ENCODE measurements at regions not wholly inside any gene's neighbourhood (a gene's known extent, or its start where the extent isn't known, plus 50 kb on each side); places are given as distances from the start of the nearest gene placed in this dataset.

DNA sequence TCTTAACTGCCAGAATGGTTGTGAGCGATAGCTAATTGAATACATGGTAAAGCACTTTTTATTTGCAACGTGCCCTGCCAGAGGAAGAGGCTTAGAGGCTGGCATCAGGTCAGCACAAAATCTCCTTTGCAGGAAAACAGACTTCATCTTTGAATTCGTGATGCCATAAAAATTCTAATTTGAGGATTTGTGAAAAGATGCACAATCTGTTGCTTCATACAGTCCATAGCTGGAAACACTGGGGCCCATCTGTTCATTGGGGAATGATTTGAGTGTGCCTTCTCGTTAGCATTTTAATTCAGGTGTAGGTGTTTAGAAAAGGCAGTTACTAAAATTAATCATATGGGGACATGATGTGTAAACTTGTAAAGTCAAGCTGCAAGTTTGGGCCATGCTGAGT lies 876.0 kb downstream of the SLC4A3 start:
- TF ChIP-seq SP1 (IDR thresholded peaks at IDR 0.05) (no peak), TARDBP (IDR thresholded peaks at IDR 0.05) (no peak), FOXA1 (IDR thresholded peaks at IDR 0.05) (no peak), BHLHE40 (IDR thresholded peaks at IDR 0.05; ENCODE audit: borderline replicate concordance) (no peak), NFRKB (IDR thresholded peaks at IDR 0.05) (no peak), ZNF384 (IDR thresholded peaks at IDR 0.05) (no peak), FOXK2 (IDR thresholded peaks at IDR 0.05) (no peak), SUZ12 (IDR thresholded peaks at IDR 0.05) (no peak), HDGF (IDR thresholded peaks at IDR 0.05; ENCODE audit: borderline replicate concordance) (no peak), CTBP1 (IDR thresholded peaks at IDR 0.05; ENCODE audit: borderline replicate concordance) (no peak), ELF4 (IDR thresholded peaks at IDR 0.05) (no peak)
- TF ChIP-seq, protein P1, sequence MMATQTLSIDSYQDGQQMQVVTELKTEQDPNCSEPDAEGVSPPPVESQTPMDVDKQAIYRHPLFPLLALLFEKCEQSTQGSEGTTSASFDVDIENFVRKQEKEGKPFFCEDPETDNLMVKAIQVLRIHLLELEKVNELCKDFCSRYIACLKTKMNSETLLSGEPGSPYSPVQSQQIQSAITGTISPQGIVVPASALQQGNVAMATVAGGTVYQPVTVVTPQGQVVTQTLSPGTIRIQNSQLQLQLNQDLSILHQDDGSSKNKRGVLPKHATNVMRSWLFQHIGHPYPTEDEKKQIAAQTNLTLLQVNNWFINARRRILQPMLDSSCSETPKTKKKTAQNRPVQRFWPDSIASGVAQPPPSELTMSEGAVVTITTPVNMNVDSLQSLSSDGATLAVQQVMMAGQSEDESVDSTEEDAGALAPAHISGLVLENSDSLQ (IDR thresholded peaks at IDR 0.05) = no peak

All from HEK293T (cell line).